ENCODE measurements at regions not wholly inside any gene's neighbourhood (a gene's known extent, or its start where the extent isn't known, plus 50 kb on each side); places are given as distances from the start of the nearest gene placed in this dataset.

GRCh38 chr9:13967011-13967410 is 346.9 kb downstream of the NFIB start:
- no peak for DNase-seq (ENCODE audit: extremely low spot score in 2 of 2)
- TF ChIP-seq POLR2A (IDR thresholded peaks at IDR 0.05) (no peak), POLR2AphosphoS5 (IDR thresholded peaks at IDR 0.05; ENCODE audit: insufficient read depth in 1 of 2, low read depth in 1 of 2) (no peak), CTCF (IDR thresholded peaks at IDR 0.05) (no peak)
- Histone ChIP-seq H3K4me1 (no peaks in the 10 kb centered on the region), H3K27ac (no peak overlapping the region), H3K36me3 (no peaks in the 10 kb centered on the region), H3K27me3 (no peaks in the 10 kb centered on the region), H3K4me3 (no peak overlapping the region), H3K9me3 (no peaks in the 10 kb centered on the region)
- intact Hi-C loops (cut with DNase I) = no loop called here

DNA sequence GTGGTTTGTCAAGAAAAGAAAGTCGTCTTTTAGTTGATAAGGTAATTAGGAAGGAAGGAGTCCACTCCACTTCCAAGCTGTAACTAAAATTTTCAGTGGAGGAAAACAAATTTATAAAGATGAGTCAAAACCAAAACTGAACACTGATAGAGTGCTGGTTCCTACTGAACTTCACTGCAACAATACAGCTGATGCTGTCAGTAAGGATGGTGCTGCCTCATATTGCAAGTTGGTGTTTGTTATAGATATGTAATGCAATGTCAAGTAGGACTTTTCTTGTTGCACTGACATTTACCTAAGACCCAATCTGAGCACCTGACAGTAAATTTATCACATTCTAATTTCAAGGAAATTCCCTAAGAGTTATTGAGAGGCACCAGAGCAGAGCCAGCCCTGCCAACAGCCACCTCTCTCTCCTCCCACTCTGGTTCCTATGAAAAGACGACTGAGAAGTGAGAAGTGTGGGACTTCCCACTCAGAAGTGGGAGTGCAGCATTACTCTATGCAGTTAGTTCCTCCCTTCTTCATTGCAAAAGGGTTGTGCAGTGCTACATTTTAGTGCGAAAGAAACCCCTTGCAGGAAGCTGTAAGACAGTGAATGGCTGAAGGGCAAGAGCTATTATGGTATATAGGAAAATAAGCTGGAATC is 350.8 kb downstream of the NFIB start:
- no peaks in the 10 kb centered on the region for H3K36me3 ChIP-seq
- no peaks in the 10 kb centered on the region for H3K27me3 ChIP-seq
- H3K4me1 ChIP-seq = no peaks in the 10 kb centered on the region
- H3K4me3 ChIP-seq = no peak overlapping the region
- DNase-seq (ENCODE audit: extremely low spot score in 2 of 2) = no peak
- intact Hi-C loops (cut with DNase I) = no loop called here
- TF ChIP-seq POLR2A (IDR thresholded peaks at IDR 0.05) (no peak), POLR2AphosphoS5 (IDR thresholded peaks at IDR 0.05; ENCODE audit: insufficient read depth in 1 of 2, low read depth in 1 of 2) (no peak), CTCF (IDR thresholded peaks at IDR 0.05) (no peak)
- no peaks in the 10 kb centered on the region for H3K9me3 ChIP-seq
- no peak overlapping the region for H3K27ac ChIP-seq

DNA sequence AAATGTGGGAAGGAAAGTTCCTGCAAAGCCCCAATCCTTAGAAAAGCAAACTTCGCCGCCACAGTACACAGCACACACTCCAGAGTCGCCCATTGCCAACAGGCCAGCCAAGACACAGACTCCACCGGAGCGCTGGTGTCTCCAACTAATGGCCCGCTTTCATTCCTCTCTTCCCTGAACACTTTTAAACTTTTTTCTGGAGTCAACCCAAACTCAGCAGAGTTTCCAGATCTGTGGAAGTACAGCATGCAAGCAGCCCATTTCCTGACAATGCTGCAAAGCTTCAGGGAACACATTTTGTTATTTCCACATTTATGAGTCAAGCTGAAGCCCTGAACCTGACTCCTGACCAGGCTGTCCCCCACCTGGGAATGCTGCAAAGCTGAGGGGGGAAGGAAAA is 351.9 kb downstream of the NFIB start:
- TF ChIP-seq CTCF (IDR thresholded peaks at IDR 0.05) (no peak), POLR2AphosphoS5 (IDR thresholded peaks at IDR 0.05; ENCODE audit: insufficient read depth in 1 of 2, low read depth in 1 of 2) (no peak), POLR2A (IDR thresholded peaks at IDR 0.05) (no peak)
- Histone ChIP-seq H3K9me3 (no peaks in the 10 kb centered on the region), H3K27ac (no peak overlapping the region), H3K4me3 (no peak overlapping the region), H3K36me3 (no peaks in the 10 kb centered on the region), H3K4me1 (no peaks in the 10 kb centered on the region), H3K27me3 (no peaks in the 10 kb centered on the region)
- DNase-seq (ENCODE audit: extremely low spot score in 2 of 2) = no peak
- intact Hi-C loops (cut with DNase I) = no loop called here

DNA sequence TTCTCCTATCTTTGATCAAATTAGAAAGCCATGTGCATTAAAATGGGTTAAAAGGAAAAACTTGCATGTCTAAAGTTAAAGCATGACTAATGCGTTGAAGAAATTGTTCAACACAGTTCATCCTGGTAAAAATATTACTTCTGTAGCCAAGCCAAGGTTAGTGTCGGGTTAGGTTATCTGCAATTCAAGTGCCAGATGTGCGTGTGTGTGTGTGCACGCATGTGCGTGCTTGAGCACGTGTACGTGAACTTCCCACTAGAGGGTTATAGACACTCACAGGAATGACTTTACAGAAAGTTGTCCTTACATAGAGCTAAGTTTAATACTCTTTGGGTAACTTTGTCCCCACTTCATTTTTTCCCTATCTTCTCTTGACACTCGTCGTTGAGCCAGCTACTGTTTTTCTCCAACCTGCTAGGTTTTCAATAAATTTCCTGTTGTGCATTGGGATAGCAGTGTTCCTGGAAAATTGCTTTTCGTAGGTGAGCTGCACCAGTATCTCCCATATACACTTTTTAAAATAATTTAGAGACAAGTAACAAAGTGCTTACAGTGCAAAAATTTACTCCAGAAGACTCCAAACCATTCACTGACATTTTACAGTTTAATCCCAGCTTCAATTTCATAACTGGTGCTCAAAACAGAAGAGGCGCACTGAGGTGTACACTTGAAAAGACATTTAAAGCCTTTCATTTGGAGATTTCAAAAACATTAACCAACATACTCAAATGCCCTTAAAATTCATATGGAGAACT is 353.8 kb downstream of the NFIB start:
- Histone ChIP-seq H3K36me3 (no peaks in the 10 kb centered on the region), H3K9me3 (no peaks in the 10 kb centered on the region), H3K27ac (no peak overlapping the region), H3K27me3 (no peaks in the 10 kb centered on the region), H3K4me1 (no peaks in the 10 kb centered on the region), H3K4me3 (no peak overlapping the region)
- intact Hi-C loops (cut with DNase I) = no loop called here
- TF ChIP-seq POLR2AphosphoS5 (IDR thresholded peaks at IDR 0.05; ENCODE audit: insufficient read depth in 1 of 2, low read depth in 1 of 2) = no peak
- no peak for TF ChIP-seq POLR2A (IDR thresholded peaks at IDR 0.05)
- TF ChIP-seq CTCF (IDR thresholded peaks at IDR 0.05) = no peak
- no peak for DNase-seq (ENCODE audit: extremely low spot score in 2 of 2)

DNA sequence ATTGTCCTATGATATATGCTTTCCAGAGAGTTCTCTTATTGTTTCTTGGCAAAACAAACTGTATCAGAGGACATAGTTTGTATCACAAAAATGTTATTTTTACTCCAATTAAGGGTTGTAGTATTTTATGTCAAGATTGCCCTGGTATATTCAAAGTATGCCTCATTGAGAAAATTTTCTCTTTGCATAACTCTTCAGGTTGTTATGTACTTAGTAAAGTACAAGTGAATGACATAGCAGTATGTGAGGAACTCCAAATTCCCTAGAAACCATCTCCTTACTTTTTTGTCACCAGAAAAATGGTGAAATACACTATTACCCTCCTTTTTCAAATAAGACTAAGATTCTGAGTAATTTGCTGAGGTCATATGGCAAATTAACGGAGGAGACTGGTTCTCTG is 355.3 kb downstream of the NFIB start:
- intact Hi-C loops (cut with DNase I) = no loop called here
- no peak for DNase-seq (ENCODE audit: extremely low spot score in 2 of 2)
- Histone ChIP-seq H3K36me3 (no peaks in the 10 kb centered on the region), H3K4me1 (no peaks in the 10 kb centered on the region), H3K27ac (no peak overlapping the region), H3K27me3 (no peaks in the 10 kb centered on the region), H3K4me3 (no peak overlapping the region), H3K9me3 (no peaks in the 10 kb centered on the region)
- TF ChIP-seq CTCF (IDR thresholded peaks at IDR 0.05) (no peak), POLR2A (IDR thresholded peaks at IDR 0.05) (no peak), POLR2AphosphoS5 (IDR thresholded peaks at IDR 0.05; ENCODE audit: insufficient read depth in 1 of 2, low read depth in 1 of 2) (no peak)

Measured in vagina (tissue), 2 donors.